ENCODE measurements at regions not wholly inside any gene's neighbourhood (a gene's known extent, or its start where the extent isn't known, plus 50 kb on each side); places are given as distances from the start of the nearest gene placed in this dataset.

DNA sequence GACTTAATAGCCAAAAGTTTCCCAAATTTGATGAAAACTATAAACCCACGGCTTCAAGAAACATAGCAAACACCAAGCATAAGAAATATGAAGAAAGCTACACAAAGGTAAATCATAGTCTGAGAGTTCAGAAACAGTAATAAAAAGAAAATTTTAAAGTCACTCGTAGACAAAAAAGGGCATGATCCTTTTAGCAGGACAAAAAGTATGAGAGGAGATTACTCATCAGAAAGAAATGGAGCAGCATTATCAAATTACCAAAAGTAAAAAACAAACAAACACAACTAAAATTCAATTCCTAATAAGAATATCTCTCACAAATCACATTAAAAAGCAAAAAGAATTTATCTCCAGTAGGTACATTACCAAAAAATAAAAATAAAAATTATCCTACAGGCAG, 279.4 kb upstream of the UBE2E2 start:
- TF ChIP-seq SIN3A (IDR thresholded peaks at IDR 0.05; ENCODE audit: borderline replicate concordance, insufficient read depth, low read length) = no peak
- no peak for TF ChIP-seq REST (IDR thresholded peaks at IDR 0.05; ENCODE audit: insufficient read depth in 1 of 2, low read depth in 2 of 2, low read length in 2 of 2)
- no peak for TF ChIP-seq POLR2AphosphoS5 (IDR thresholded peaks at IDR 0.05; ENCODE audit: low read depth, low read length)
- no peak for TF ChIP-seq FOXP2 (optimal IDR thresholded peaks at IDR 0.05; ENCODE audit: borderline replicate concordance, extremely low read depth, extremely low read length, insufficient read depth)

DNA sequence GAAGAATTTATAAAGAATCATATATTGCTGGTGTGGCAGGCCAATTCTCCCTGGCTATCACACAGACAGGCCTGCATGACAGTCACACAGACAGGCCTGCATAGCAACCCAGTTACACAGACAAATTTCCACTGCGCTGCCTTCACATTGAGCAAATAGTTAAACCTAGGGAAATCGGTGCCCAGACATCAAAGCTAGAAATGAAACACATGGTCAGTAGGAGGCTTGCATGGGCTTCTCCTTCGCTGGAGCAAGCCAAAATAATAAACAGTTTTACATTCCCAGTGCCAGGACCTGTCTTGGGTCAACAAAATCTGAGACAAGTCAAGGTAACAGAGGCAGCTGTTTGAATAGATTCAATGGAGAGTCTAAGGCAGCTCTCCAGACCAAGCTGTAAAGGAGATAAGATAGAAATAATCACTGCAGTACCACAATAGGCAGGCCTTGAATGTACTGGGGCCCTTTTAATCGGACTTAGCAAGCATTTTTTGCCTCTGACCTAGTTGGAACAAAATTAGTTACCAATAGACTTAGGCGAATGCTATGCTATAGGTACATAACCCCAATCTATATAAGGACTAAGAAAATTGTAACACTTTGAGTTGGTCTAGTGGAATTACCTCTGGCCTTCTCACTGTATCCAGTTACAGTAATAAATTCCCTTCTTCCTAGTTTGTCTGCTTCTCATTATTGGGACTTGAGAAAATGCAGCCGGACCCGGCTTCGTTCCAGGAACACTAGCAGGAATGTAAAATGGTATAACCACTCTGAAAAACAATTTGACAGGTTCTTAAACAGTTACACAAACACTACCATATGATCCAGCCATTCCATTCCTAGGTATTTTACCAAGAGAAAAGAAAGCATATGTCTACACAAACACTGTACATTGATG, 274.7 kb upstream of the UBE2E2 start:
- no peak for TF ChIP-seq REST (IDR thresholded peaks at IDR 0.05; ENCODE audit: insufficient read depth in 1 of 2, low read depth in 2 of 2, low read length in 2 of 2)
- TF ChIP-seq SIN3A (IDR thresholded peaks at IDR 0.05; ENCODE audit: borderline replicate concordance, insufficient read depth, low read length) = no peak
- TF ChIP-seq FOXP2 (optimal IDR thresholded peaks at IDR 0.05; ENCODE audit: borderline replicate concordance, extremely low read depth, extremely low read length, insufficient read depth) = no peak
- TF ChIP-seq TAF1 (IDR thresholded peaks at IDR 0.05; ENCODE audit: borderline replicate concordance, insufficient read depth, low read length) = no peak
- no peak for TF ChIP-seq POLR2AphosphoS5 (IDR thresholded peaks at IDR 0.05; ENCODE audit: low read depth, low read length)

DNA sequence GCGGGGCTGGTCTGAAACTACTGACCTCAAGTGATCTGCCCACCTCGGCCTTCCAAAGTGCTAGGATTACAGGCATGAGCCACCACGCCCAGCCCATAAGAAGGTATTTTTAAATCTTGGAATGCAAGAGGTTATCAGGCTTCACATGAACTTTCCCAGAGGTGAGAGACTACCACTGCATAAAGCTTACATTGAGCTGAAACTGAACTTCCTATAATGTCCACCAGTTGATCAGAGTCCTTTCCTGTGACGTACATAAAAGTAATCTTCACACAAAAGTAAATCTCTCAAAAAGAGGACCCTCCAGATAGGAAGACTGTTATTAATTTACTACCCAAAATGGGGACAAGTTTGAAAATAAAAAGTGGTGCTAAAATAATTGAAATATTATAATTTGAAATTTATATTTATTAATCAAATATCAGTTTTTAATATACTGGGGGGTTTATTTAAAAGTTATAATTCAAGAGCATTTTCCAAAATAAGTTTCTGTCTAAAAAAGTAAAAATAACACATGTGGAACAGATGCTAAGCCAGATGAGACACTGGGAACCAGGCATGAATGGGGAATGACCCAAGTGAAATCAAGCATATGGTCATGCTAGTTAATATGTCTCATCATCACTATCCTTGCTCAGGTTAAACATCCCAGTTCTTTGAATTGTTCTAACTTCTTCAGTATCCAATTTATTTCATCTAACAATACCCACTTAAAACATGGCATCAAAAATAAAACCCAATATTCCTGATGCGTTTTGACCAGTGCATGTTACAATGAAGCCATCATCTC, 269.9 kb upstream of the UBE2E2 start:
- TF ChIP-seq FOXP2 (optimal IDR thresholded peaks at IDR 0.05; ENCODE audit: borderline replicate concordance, extremely low read depth, extremely low read length, insufficient read depth) (no peak), POLR2AphosphoS5 (IDR thresholded peaks at IDR 0.05; ENCODE audit: low read depth, low read length) (no peak), REST (IDR thresholded peaks at IDR 0.05; ENCODE audit: insufficient read depth in 1 of 2, low read depth in 2 of 2, low read length in 2 of 2) (no peak), TAF1 (IDR thresholded peaks at IDR 0.05; ENCODE audit: borderline replicate concordance, insufficient read depth, low read length) (no peak), SIN3A (IDR thresholded peaks at IDR 0.05; ENCODE audit: borderline replicate concordance, insufficient read depth, low read length) (no peak)

GRCh38 chr3:22933841-22934116, 269.3 kb upstream of the UBE2E2 start:
- TF ChIP-seq POLR2AphosphoS5 (IDR thresholded peaks at IDR 0.05; ENCODE audit: low read depth, low read length) (no peak), SIN3A (IDR thresholded peaks at IDR 0.05; ENCODE audit: borderline replicate concordance, insufficient read depth, low read length) (no peak), REST (IDR thresholded peaks at IDR 0.05; ENCODE audit: insufficient read depth in 1 of 2, low read depth in 2 of 2, low read length in 2 of 2) (no peak), TAF1 (IDR thresholded peaks at IDR 0.05; ENCODE audit: borderline replicate concordance, insufficient read depth, low read length) (no peak), FOXP2 (optimal IDR thresholded peaks at IDR 0.05; ENCODE audit: borderline replicate concordance, extremely low read depth, extremely low read length, insufficient read depth) (no peak)
